ENCODE measurements at regions not wholly inside any gene's neighbourhood (a gene's known extent, or its start where the extent isn't known, plus 50 kb on each side); places are given as distances from the start of the nearest gene placed in this dataset.

- Histone ChIP-seq H3K9ac (ENCODE audit: low read length) (no peak overlapping the region), H3K79me2 (ENCODE audit: insufficient read depth, low read length) (no peaks in the 10 kb centered on the region), H3K4me2 (ENCODE audit: low read length) (no peak overlapping the region), H3K4me3 (replicated peaks in 1 of 2; ENCODE audit: low read depth in 1 of 2, low read length in 2 of 2) (no peak overlapping the region), H3K4me1 (ENCODE audit: control insufficient read depth in 1 of 2, insufficient read depth in 2 of 2, low read length in 2 of 2) (peaks cover 0 to 2% of the 10 kb centered on the region in 2 experiments; a peak in 1 of 4 replicates), H3K27me3 (ENCODE audit: insufficient read depth, low read length) (no peaks in the 10 kb centered on the region), H3K9me2 (ENCODE audit: insufficient read depth) (no peaks in the 10 kb centered on the region), H3K36me3 (ENCODE audit: control insufficient read depth in 1 of 2, insufficient read depth in 2 of 2, low read length in 2 of 2) (no peaks in the 10 kb centered on the region), H3K9me3 (ENCODE audit: control insufficient read depth in 1 of 2, insufficient read depth in 1 of 2, low read depth in 1 of 2, low read length in 2 of 2) (no peaks in the 10 kb centered on the region), H3K27ac (ENCODE audit: low read depth, low read length) (no peak overlapping the region), H2AFZ (ENCODE audit: low read depth, low read length, poor library complexity, severe bottlenecking) (no peak overlapping the region), H4K20me1 (ENCODE audit: insufficient read depth) (no peaks in the 10 kb centered on the region)
- ChIA-PET RAD21 (ENCODE audit: low non-redundant PET in 1 of 2, low total read pairs in 2 of 2, uncharacterized antibody in 2 of 2, unreplicated experiment in 2 of 2) (no interaction called here), CTCF (interaction anchor here (1.0 to 3.1 kb wide), 3 partner anchors 224 to 614 kb away, joined by 3 to 29 read pairs (median 5); no protein-coding TSS in a partner anchor), POLR2A (no interaction called here)
- ATAC-seq (no peak), DNase-seq (ENCODE audit: low read depth, low spot score) (no peak)
- intact Hi-C loops (cut with micrococcal nuclease): loop anchor here (1.0 to 10.0 kb wide), 3 partner anchors 225 to 955 kb away; no protein-coding TSS in a partner anchor
- no TSS peak for BruUV-seq (replicated peaks)
- TF ChIP-seq REST (IDR thresholded peaks at IDR 0.05; ENCODE audit: low read depth) (no peak), POLR2A (IDR thresholded peaks at IDR 0.05; ENCODE audit: borderline replicate concordance, extremely low read depth, insufficient read depth, insufficient read length) (no peak), ELF1 (IDR thresholded peaks at IDR 0.05; ENCODE audit: borderline replicate concordance, low read depth) (no peak)
These were observed 70.8 kb upstream of the PMFBP1 start for GRCh38 chr16:72242757-72243156.

GRCh38 chr16:72241930-72242329, 70.0 kb upstream of the PMFBP1 start:
- no peaks in the 10 kb centered on the region for H4K20me1 ChIP-seq (ENCODE audit: insufficient read depth)
- H3K9me2 ChIP-seq (ENCODE audit: insufficient read depth): no peaks in the 10 kb centered on the region
- ChIA-PET CTCF (interaction anchor here (0.6 to 3.1 kb wide), 6 partner anchors 225 to 991 kb away, joined by 3 to 29 read pairs (median 3); no protein-coding TSS in a partner anchor), RAD21 (ENCODE audit: low non-redundant PET in 1 of 2, low total read pairs in 2 of 2, uncharacterized antibody in 2 of 2, unreplicated experiment in 2 of 2) (interaction anchor here (0.6 to 1.0 kb wide), 3 partner anchors 225 to 796 kb away, joined by 3 read pairs; no protein-coding TSS in a partner anchor), POLR2A (no interaction called here)
- H3K4me1 ChIP-seq (ENCODE audit: control insufficient read depth in 1 of 2, insufficient read depth in 2 of 2, low read length in 2 of 2): peaks cover 0 to 2% of the 10 kb centered on the region in 2 experiments; a peak in 1 of 4 replicates
- H3K4me3 ChIP-seq (replicated peaks in 1 of 2; ENCODE audit: low read depth in 1 of 2, low read length in 2 of 2): no peak overlapping the region
- H3K27me3 ChIP-seq (ENCODE audit: insufficient read depth, low read length): no peaks in the 10 kb centered on the region
- no peak overlapping the region for H3K9ac ChIP-seq (ENCODE audit: low read length)
- no peaks in the 10 kb centered on the region for H3K36me3 ChIP-seq (ENCODE audit: control insufficient read depth in 1 of 2, insufficient read depth in 2 of 2, low read length in 2 of 2)
- ATAC-seq (peak; percentile 99), DNase-seq (ENCODE audit: low read depth, low spot score) (peak; percentile 39)
- H2AFZ ChIP-seq (ENCODE audit: low read depth, low read length, poor library complexity, severe bottlenecking): no peak overlapping the region
- peak overlapping the region; percentile 18; the same call in 1 of the 2 replicates for H3K4me2 ChIP-seq (ENCODE audit: low read length)
- H3K9me3 ChIP-seq (ENCODE audit: control insufficient read depth in 1 of 2, insufficient read depth in 1 of 2, low read depth in 1 of 2, low read length in 2 of 2): no peaks in the 10 kb centered on the region
- no peak overlapping the region for H3K27ac ChIP-seq (ENCODE audit: low read depth, low read length)
- no peaks in the 10 kb centered on the region for H3K79me2 ChIP-seq (ENCODE audit: insufficient read depth, low read length)
- no TSS peak for BruUV-seq (replicated peaks)
- intact Hi-C loops (cut with micrococcal nuclease): loop anchor here (1.0 to 10.0 kb wide), 3 partner anchors 225 to 955 kb away; no protein-coding TSS in a partner anchor
- TF ChIP-seq RAD21 (IDR thresholded peaks at IDR 0.05; ENCODE audit: low read depth) (peak; percentile 88), ZNF274 (IDR thresholded peaks at IDR 0.05; ENCODE audit: low read depth, low read length) (no peak), ATF3 (IDR thresholded peaks at IDR 0.05) (no peak), REST (IDR thresholded peaks at IDR 0.05; ENCODE audit: low read depth) (no peak), CTCF (IDR thresholded peaks at IDR 0.05 in 2 of 3, conservative IDR thresholded peaks at IDR 0.05 in 1 of 3; ENCODE audit: borderline replicate concordance in 1 of 3, insufficient read depth in 1 of 3, low read depth in 2 of 3, low read length in 2 of 3) (peak; percentile 54 to 83 (median 75); a peak in 5 of 6 replicates), SIN3A (IDR thresholded peaks at IDR 0.05; ENCODE audit: low read depth) (no peak)

Measured in HCT116 (cell line).